Muscle of back (tissue), 3 donors: ENCODE measurements at regions not wholly inside any gene's neighbourhood (a gene's known extent, or its start where the extent isn't known, plus 50 kb on each side); places are given as distances from the start of the nearest gene placed in this dataset.
"Not testable (repeated sequence)": the region's sequence is repeated elsewhere in the genome, so short reads cannot be mapped to it uniquely, and the experiment has no call there.

Experiments
- DNase-seq, 3 donors: peaks; one replicate each; pipeline versions ENCODE4 v3.0.0 to v3.0.0-alpha.2; 2013

DNA sequence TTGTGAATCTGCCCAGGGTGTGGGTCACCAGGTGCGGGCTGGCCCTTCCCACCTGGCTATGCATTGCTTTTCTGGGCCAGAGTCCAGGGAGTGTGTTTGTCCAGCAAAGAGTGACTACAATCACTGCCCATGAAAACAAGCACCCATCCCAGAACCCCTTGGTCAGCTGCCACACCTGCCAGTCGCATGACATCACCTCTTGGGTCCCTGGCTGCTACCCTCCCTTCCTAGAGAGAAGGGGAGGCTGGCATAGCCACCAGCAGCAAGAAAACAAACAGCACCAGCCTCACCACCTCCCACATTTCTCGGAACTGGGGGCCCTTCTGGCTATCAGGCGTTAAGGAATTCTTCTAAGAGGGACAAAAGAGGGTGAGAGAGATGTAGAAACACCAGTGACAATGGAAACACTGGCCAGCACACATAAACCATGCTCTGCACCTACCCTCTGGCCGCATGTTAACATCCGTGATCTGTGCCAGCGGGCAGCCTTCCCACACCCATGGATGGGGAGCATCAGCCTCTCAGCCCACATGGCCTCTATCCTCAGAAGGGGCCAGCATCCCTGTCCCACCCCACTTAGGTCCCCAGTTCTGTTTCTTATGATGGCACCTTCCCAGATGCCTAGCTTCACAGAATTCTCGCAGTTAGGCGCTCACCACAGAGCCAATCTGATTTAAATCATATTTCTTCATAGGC, 109.7 kb upstream of the GLI2 start:
- no peak for DNase-seq

DNA sequence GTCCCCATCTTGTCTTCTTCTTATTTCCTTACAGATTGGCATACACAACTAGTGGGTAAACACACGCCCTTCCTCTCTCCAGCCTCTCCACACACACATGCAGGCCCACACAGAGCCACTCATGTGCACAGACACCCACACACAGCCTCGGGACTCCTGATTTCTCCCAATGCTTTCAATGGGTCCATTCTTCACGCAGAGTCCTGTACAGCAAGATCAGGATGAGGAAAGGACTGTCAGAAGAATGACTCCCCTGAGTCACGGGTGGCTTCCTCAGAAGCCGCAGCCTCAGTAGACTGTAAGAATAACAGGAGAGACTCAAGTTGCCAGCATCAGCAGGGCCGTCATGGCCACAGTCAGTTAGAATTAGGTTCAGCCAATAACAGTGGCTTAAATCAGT, 109.1 kb upstream of the GLI2 start:
- DNase-seq, result no peak

DNA sequence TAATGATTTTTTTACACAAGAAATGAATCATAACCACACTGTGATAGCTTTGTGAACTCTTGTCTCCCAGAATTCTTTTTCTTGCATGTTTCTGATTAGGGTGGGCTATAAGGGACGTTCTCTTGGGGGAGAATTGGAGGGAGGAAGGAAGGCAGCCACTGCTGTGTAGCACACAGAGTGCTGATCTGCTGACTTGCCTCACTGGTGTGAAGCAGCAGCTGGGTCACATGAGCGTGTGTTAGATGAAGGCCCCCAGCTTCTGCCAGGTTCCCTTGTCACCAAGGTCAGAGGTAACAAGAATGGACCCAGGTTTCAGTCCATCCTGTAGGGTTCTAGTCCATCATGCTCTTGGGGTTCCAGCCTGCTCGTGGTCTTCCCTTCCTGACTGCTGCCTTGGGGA, 107.4 kb upstream of the GLI2 start:
- no peak for DNase-seq

DNA sequence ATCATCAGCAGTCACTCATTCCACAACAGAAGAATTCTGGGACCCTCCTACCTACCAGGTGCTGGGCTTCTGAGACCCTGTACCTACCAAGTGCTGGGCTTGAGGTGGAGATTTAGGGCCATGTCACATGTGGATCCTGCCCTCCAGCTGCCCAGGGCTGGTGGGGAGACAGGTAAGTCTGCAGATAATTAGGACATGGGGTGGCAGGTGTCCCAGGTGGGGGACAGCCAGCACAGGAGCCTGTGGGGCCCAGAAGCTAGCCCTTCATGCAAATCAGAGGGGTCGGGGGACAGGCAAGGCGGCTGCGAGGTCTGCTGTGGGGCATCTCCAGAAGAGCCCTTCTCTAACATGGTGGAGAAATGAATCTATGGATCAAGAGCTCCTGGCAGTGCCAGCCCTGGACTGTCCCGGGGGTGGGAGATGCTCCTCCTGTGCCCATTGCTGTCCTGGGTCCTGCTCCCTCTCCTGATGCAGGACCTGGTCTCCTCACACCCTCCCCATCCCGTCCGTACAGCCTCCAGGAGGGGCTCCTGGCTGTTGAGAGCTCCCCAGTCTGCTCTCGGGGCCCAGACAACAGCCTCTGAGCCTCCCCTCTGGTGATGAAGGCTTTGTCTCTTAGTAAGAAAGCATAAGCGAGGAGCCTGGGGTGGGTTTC, 106.3 kb upstream of the GLI2 start:
- no peak for DNase-seq

DNA sequence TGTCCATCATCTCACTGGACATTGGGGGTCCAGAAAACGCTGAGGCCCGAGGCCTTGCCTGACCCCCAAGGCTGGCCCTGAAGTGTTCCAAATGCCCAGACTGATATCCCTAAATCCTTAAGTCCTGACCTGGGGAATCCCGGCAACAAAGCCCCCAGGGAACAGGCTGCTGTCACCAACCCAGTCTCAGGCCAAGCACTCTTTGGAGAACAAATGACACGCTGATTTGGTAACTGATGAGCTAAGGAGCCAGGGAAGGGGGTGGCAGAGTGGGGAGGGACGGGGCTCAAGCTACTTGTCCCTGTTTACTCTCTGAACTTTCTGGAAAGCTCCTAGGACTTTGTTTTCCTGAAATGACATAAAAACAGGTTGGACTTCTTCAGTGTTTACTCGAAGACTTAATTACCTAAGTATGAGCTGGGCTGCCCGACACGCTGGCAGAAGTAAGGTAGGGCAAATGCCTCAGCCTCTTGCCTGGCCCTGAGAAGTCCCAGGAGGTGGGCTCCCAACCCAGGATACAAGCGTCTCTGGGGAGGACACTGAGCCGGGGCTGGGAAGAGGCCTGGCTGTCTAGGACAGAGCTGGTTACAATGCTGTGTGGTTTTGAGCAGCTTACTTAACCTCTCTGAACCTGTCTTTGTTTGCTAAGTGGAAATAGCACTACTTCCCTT, 105.5 kb upstream of the GLI2 start:
- DNase-seq, result no peak

DNA sequence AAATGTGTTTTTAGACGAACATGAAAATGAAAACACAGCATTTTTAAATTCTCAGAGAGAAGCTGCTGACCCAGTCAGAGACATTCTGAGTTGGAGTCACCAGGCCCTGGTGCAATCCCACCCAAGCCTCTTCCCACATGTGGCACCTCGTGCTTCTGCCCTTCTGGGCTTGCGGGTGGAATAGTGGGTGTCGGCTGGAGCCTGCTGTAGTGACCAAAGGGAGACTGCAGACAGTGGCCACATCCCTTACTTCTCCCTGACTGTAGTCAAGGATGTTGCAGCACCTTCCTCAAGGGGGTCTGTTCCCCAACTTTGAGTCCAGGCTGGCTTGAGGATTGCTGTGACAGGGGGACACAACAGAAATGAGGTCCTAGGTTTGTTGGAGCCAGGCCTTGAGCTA, 104.4 kb upstream of the GLI2 start:
- no peak for DNase-seq

DNA sequence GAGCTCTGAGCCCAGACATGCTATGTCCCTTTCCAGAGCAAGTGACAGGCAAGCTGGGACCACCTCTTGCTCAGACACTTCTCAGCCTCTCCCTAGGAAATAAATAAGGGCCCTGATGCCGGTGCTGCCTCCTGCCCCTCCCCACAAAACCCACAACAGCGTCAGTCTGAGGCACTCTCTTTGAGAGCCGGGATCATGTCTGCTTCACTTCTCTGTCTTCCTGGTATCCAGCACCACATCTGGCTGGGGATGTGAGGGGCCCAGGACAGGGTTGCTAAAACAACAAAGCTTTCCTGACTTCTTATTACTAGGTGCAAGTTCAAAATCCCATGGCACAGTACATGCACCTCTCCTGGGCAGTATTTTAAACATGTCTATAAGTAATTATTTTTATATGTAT, 103.9 kb upstream of the GLI2 start:
- peak in 1 of 3 donors; percentile 63 for DNase-seq

DNA sequence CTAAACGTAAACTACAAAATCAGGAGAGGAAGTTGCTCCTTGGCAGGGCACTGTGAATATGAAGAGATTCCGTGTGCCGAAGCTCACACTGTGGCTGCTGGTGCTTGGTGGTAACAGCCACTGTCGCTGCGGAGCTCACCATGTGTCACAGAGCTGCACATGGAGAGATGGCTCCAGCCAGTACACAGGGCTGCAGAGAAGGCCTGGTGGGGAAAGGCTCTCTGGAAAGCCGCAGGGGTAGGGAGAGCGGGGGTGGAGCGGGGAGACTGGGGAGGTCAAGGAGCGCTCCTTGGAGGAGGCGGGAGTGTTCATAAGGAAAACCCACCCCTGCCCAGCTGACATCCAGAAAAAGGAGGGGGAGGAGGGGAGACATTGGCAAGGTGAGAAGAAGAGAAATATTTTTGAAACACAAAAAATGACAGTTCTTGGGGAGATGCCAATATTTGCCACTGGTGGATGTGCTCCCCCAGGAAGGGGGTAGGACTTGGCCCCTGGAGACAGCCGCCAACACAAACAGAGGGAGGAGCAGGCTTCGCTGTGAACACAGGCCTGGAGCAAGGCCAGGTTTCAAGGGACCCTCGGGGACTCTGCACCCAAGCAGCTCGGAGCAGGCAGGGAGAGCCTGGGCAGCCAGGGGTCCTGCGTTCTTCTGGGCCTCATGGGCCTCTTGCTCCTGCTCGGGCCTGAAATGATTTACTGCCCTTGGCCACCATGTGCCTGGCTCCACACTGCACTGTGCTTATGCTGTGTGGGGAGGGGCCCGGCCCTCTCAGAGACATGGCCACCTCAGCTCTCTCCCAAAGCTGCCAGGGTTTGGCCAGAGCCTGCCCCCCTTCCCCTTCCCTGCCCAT, 102.6 kb upstream of the GLI2 start:
- DNase-seq, result peak in 1 of 3 donors; percentile 57

DNA sequence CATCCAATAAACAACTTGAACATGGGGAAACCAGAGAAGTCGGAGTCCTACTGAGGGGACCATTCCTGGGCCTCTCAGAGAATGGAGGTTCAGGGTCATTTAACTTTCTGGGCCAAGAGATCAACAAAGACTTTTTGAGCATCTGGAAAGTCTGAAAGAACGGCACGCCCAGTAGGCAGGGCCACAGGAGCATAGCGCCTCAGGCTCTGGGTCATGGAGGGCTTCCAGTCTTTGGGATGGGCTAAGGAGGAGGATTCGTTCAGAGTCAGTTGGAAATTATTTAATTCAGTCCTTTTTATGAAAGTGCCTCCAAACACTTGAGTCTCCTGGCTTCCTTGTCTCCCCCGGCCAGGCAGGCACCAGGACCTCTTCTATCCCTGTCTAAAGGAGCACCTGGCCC, 101.1 kb upstream of the GLI2 start:
- no peak for DNase-seq

DNA sequence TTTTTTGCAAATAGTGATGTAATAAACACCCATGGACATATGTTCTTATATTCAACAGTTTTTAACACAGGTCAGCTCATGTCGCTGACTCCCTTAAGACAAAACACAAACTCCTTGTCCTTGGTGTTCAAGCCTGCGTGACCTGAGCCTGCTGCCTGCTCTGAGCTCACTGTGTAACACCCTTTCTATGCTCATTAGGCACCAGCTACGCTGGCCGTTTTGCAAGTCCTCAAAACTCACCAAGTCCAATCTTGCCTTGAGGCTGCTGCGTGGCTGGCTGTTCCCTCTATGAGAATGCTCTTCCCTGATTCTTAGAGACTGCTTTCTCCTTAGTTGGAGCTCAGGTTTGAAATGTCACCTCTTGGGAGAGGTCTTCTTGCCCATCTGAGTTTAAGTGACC, 100.5 kb upstream of the GLI2 start:
- DNase-seq, result no peak

DNA sequence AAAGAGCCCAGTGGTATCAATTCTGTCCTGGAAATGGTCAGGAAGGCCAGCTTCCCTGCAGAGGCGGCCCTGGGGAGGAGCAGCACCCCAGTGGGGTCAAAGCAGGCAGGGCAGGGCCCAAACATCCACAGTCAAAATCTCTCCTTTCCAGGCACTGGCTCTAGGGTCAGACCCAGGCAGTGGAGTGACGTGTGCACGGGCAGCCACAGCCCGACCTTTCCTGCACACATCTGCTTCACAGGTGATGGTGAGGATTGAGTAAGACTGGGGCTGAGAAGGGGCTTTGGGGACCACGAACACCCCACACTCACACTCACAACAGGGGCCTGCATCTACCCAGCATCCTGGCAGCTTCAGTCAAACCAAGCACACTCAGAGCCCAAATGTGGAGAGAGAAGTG, 97.8 kb upstream of the GLI2 start:
- DNase-seq, result no peak

DNA sequence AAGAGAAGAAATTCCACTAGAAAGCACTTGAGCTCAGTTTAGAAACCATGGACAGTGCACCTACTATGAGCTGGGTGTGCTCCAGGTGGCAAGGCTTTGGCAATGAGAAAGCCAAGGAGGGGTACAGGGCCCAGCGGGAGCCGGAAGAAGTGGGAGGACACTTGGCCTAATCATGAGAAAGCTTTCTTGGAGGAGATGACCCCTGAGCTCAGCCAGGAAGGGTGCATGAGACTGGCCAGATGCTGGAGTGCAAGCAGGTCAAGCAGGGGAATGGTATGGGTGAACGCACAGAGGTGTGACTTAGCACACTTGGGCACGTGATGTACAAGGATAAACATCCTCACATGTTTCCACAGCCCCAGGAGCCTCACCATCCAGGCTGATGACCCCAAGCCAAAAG, 97.2 kb upstream of the GLI2 start:
- DNase-seq, result no peak

DNA sequence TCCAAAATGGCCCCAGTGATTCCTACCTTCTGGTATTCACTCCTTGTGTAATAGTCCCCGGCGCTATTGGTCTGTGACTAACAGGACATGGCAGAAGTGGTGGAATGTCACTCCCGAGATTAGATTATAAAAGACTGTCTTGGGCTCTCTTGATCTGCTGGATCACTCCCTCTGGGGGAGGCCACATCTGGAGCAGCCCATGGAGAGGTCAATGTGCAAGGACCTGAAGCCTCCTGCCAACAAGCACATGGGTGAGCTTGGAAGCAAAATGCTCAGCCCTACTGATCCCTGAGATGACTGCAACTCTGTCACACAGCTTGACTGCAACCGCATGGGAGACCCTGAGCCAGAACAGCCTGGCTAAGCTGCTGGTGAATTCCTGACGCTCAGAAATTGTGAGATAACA, 94.3 kb upstream of the GLI2 start:
- no peak for DNase-seq

DNA sequence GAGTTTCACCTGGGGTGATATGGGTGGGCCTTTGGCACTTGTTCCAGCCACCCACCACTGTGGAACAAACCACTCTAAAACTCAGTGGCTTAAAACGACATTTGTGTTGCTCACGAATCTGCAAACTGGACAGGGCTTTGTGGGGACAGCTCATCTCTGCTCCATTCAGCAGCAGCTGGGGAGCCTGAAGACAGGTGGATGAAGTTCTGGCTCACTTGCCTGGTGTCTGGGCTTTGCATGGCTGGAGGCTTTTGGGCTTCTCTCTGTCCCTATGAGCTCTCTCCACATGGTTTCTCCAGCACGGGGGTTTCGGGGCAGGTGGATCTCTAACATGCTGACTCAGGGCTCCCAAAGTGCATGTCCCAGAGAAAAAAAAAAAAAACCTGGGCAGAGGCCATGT, 93.0 kb upstream of the GLI2 start:
- no peak for DNase-seq

DNA sequence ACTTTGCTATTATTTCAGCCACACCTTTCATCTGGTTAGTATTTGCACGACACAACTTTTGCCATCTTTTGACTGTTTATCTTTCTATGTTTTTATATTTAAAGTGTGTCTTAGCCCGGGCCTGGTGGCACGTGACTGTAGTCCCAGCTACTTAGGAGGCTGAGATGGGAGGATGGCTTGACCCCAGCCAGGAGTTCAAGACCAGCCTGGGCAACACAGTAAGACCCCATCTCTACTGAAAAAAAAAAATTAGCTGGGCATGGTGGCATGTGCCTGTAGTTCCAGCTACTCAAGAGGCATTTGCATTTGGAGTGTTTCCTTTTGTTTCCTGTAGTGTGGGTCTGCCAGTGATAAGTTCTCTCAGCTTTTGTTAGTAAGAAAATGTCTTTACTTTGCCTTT, 88.7 kb upstream of the GLI2 start:
- no peak for DNase-seq

DNA sequence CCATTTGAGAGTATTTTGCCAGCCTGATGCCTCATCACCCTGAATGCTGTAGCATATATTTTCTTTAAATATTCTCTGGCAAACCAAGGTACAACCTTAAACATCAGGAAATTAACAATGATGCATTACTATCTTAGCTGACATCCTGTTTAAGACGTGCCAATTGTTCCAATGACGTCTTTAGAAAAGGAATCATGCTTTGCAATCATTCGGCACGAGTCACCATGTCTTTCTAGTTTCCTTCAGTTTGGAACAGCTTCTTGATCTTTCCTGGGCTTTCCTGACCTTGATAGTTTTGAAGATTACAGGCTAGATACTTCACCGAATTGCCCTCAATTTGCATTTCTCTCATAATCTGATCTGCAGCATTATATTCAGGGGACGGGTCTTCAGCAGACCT, 88.2 kb upstream of the GLI2 start:
- DNase-seq, result peak in 1 of 3 donors; percentile 78

DNA sequence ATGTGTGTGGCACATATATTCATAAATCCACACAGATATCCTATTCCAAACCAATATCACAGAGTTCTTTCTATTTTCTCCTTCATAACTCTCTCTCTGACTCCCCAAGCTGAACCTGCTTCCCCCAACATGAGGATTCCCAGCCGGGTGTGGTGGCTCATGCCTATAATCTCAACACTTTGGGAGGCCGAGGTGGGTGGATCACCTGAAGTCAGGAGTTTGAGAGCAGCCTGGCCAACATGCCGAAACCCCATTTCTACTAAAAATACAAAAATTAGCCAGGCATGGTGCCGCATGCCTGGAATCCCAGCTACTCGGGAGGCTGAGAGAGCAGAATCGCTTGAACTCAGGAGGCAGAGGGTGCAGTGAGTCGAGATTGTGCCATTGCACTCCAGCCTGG, 86.3 kb upstream of the GLI2 start:
- not testable (repeated sequence) for DNase-seq

DNA sequence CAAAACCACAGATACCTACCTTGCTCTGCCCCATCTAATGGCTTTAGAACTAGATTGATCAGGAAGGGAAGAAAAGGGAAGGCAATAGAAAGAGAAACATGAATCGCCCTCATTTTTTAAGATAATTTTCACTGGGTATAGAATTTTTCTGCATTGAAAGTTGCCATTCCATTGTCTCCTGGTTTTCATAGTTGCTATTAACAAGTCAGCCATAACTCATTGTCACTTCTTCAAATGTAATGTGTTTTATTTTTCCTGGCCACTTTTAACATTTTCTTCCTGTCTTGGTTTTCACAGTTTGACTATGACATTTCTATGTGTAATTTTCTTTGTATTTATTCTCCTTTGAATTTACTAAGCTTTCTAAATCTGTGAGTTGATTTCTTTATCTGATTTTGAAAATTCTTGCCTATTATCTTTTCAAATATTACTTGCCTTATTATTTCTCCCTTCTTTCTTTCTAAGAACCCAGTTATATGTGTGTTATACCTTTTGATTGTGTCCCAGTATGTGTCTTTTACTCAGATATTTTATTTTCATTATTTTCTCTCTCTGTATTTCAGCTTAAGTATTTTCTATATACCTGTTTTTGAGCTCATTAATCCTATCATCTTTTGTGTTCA, 85.5 kb upstream of the GLI2 start:
- DNase-seq, result no peak

DNA sequence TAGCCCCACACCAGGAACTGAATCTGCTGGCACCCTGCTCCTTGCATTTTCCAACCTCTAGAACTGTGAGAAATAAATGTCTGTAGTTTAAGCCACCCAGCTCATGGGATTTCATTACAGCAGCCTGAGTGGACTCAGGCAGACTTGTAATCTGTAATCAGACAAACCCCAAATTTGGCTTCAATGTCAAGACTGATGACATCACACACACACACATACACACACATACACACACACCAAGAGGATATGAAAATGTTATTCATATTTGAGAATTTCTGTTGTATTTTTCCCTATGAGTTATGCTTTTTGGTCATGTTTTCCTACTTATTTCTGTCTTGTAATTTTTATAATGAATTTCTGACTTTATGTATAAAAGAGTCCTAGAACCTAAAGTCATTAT, 83.8 kb upstream of the GLI2 start:
- no peak for DNase-seq

DNA sequence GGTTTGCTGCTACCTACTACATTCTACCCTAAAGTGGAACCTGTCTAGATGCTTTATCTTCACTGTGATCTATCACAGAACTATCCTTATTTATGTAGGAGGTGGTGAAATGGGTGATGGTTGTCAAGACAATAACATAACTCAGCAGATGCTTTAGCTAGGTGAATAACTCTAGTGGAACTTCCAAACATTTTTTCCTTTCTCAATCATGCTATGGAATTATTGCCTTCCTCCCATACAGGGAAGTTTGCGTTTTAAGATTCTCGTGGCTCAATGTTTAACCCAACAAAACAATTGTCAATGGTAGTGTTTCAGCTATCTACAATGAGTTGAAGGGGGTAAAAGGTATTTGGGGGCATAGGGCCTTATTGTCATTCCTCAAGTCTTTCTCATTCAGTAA, 82.6 kb upstream of the GLI2 start:
- DNase-seq, result peak in 1 of 3 donors; percentile 60

DNA sequence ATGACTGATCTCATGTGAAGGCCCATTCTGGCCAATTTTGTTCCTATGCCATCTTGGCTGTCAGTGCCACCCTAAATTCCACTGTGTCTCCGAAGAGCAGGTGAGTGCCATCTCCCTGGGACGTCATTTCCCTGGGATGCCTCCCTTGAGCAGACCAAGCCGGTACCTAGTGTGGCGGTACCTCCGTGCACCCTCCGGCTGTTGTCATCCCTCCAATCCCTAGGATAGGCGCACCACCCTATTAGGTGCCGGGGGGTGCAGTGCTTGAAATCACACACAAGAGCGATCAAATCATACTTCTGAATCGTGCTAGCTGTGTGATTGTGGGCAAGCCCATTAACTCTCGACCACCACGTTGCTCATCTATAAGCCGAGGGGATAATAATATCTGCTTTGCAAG, 81.8 kb upstream of the GLI2 start:
- no peak for DNase-seq
